Astrocyte (in vitro differentiated cells and primary cell): ENCODE measurements at regions not wholly inside any gene's neighbourhood (a gene's known extent, or its start where the extent isn't known, plus 50 kb on each side); places are given as distances from the start of the nearest gene placed in this dataset.

ENCODE experiments used
- EZH2 ChIP-seq: IDR thresholded peaks from 2 replicates; pipeline ENCODE4 v1.6.1; 2012; ENCODE audit warnings: mild to moderate bottlenecking, low read length, inconsistent platforms; ENCODE audit not compliant: insufficient read depth
- TF ChIP-seq, protein P1 (sequence below): IDR thresholded peaks from 2 replicates; pipeline ENCODE4 v1.5.1; 2011; ENCODE audit warnings: low read depth, mild to moderate bottlenecking, inconsistent platforms, low read length, moderate library complexity; ENCODE audit not compliant: insufficient read depth

DNA sequence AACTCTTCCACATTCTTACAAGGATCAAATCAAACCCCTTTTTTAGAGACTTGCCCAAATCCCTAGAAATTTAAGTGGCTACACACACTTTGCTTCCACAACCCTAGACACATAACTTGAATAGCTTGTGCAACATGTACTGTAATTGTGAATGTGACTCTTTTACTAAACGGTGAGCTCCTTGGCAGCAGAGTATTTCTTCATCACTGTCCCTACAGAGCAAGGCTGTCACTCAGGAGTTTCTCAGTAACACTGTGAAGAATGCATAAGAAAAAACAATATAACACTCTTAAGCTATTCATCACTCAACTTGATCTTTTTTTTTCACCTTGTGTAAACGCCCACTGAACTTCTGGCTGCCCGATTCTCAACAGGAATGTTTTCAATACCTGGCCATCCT lies 53.8 kb upstream of the ADAMTS18 start:
- TF ChIP-seq, protein P1, sequence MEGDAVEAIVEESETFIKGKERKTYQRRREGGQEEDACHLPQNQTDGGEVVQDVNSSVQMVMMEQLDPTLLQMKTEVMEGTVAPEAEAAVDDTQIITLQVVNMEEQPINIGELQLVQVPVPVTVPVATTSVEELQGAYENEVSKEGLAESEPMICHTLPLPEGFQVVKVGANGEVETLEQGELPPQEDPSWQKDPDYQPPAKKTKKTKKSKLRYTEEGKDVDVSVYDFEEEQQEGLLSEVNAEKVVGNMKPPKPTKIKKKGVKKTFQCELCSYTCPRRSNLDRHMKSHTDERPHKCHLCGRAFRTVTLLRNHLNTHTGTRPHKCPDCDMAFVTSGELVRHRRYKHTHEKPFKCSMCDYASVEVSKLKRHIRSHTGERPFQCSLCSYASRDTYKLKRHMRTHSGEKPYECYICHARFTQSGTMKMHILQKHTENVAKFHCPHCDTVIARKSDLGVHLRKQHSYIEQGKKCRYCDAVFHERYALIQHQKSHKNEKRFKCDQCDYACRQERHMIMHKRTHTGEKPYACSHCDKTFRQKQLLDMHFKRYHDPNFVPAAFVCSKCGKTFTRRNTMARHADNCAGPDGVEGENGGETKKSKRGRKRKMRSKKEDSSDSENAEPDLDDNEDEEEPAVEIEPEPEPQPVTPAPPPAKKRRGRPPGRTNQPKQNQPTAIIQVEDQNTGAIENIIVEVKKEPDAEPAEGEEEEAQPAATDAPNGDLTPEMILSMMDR, result no peak
- no peak for TF ChIP-seq EZH2
